Ovary (tissue), 7 donors: ENCODE measurements at regions not wholly inside any gene's neighbourhood (a gene's known extent, or its start where the extent isn't known, plus 50 kb on each side); places are given as distances from the start of the nearest gene placed in this dataset.

ENCODE experiments used
- DNase-seq, 5 donors: peaks; one replicate each; pipeline ENCODE4 v3.0.0-alpha.2; 2019 to 2020
- H3K27ac ChIP-seq, 2 donors: fragments of 200-600 bp; one replicate each; pipeline versions ENCODE4 v1.5.1 to v1.8.0; 2019 to 2022
- H3K27me3 ChIP-seq: fragments of 200-600 bp; one replicate; pipeline ENCODE4 v1.8.0; 2022
- H3K36me3 ChIP-seq: fragments of 200-600 bp; sonication (generic); one replicate; pipeline ENCODE4 v1.5.1; 2019
- H3K4me1 ChIP-seq: one replicate; pipeline ENCODE4 v1.8.1; 2013; ENCODE audit warnings: mild to moderate bottlenecking, moderate library complexity; ENCODE audit not compliant: insufficient read depth
- H3K4me3 ChIP-seq: fragments of 200-600 bp; sonication (generic); one replicate; pipeline ENCODE4 v1.5.1; 2017
- H3K9me3 ChIP-seq, 2 donors: fragments of 200-600 bp in 1 of 2; sonication (generic) in 1 of 2; one replicate each; pipeline versions ENCODE4 v1.5.1 to v1.8.1; 2013 to 2019; ENCODE audit warnings: mild to moderate bottlenecking in 1 of 2, moderate library complexity in 1 of 2
- CTCF ChIP-seq, 3 donors: fragments of 450-650 bp in 2 of 3; fragments of 200-600 bp in 1 of 3; IDR thresholded peaks; one replicate each; pipeline versions ENCODE4 v1.5.1 to v1.8.0; 2016 to 2022; ENCODE audit warnings: antibody characterized with exemption in 3 of 3, mild to moderate bottlenecking in 1 of 3
- EP300 ChIP-seq: sonication (generic); formaldehyde crosslinking; IDR thresholded peaks from one replicate; pipeline ENCODE4 v1.6.1; 2017; ENCODE audit warnings: antibody characterized with exemption
- POLR2A ChIP-seq: fragments of 450-650 bp; IDR thresholded peaks from one replicate; pipeline ENCODE4 v1.6.1; 2017; ENCODE audit warnings: antibody characterized with exemption, mild to moderate bottlenecking, moderate library complexity
- WGBS, 3 donors: extraction: QIAGEN DNeasy Blood & Tissue Kit in 1 of 3; methylation state at CpG; one replicate each; pipeline versions ENCODE4 v1.1.5 to v1.1.7; 2013 to 2017; 5-methylcytosine and 5-hydroxymethylcytosine counted together
- intact Hi-C, 4 donors: fragments of 100-400 bp; cut with DNase I; formaldehyde crosslinking; loops; one replicate each; pipeline versions ENCODE4 v1.11.0 to v1.15.1; 2022 to 2023
- donor health status: DM: no; HTN: no; CAD: no; lungs with moderate emphysema.
- donor health status: DM: no; HTN: no; CAD: no.
- donor health status: Bipolar disorder and iron deficiency.
- donor health status: DM: no; HTN: no; CAD: no.
- donor health status: DM: yes; HTN: yes; CAD: no.

- no peaks in the 10 kb centered on the region for H3K9me3 ChIP-seq
- H3K36me3 ChIP-seq, result no peaks in the 10 kb centered on the region
- no peak overlapping the region for H3K4me3 ChIP-seq
- H3K27me3 ChIP-seq, result no peaks in the 10 kb centered on the region
- 60 to 70% (median 61%) methylated on average over 3 of the region's 3 CpGs for WGBS, 3 donors
- no peak overlapping the region for H3K27ac ChIP-seq
- TF ChIP-seq POLR2A (no peak), CTCF (IDR thresholded peaks at IDR 0.05) (no peak), EP300 (no peak)
- no peaks in the 10 kb centered on the region for H3K4me1 ChIP-seq
- intact Hi-C loops, result no loop called here
- DNase-seq, result no peak
Measured at GRCh38 chr4:14726441-14726840, 275.8 kb upstream of the CPEB2 start.

GRCh38 chr4:14726877-14727361, 275.4 kb upstream of the CPEB2 start:
- TF ChIP-seq CTCF (IDR thresholded peaks at IDR 0.05) (no peak), POLR2A (no peak), EP300 (no peak)
- intact Hi-C loops, result no loop called here
- no peaks in the 10 kb centered on the region for H3K4me1 ChIP-seq
- H3K4me3 ChIP-seq, result no peak overlapping the region
- H3K9me3 ChIP-seq, result no peaks in the 10 kb centered on the region
- H3K27ac ChIP-seq, result no peak overlapping the region
- H3K36me3 ChIP-seq, result no peaks in the 10 kb centered on the region
- no peak for DNase-seq
- H3K27me3 ChIP-seq, result no peaks in the 10 kb centered on the region
- 75 to 82% (median 76%) methylated on average over 4 of the region's 4 CpGs for WGBS, 3 donors

GRCh38 chr4:14729282-14730000, 272.8 kb upstream of the CPEB2 start:
- Histone ChIP-seq H3K4me1 (no peaks in the 10 kb centered on the region), H3K9me3 (no peaks in the 10 kb centered on the region), H3K27ac (no peak overlapping the region), H3K27me3 (no peaks in the 10 kb centered on the region), H3K36me3 (no peaks in the 10 kb centered on the region), H3K4me3 (no peak overlapping the region)
- intact Hi-C loops, result no loop called here
- no peak for DNase-seq
- TF ChIP-seq CTCF (IDR thresholded peaks at IDR 0.05), result no peak
- no peak for TF ChIP-seq EP300
- no peak for TF ChIP-seq POLR2A

- Histone ChIP-seq H3K27ac (no peak overlapping the region), H3K36me3 (no peaks in the 10 kb centered on the region), H3K4me1 (no peaks in the 10 kb centered on the region), H3K9me3 (no peaks in the 10 kb centered on the region), H3K4me3 (no peak overlapping the region), H3K27me3 (no peaks in the 10 kb centered on the region)
- 66 to 86% (median 72%) methylated on average over 1 of the region's 1 CpG for WGBS, 3 donors
- no peak for DNase-seq
- intact Hi-C loops, result no loop called here
- no peak for TF ChIP-seq CTCF (IDR thresholded peaks at IDR 0.05)
- TF ChIP-seq POLR2A, result no peak
- TF ChIP-seq EP300, result no peak
Measured at GRCh38 chr4:14742054-14742453, 260.2 kb upstream of the CPEB2 start.
